C4-2B (cell line): ENCODE measurements at regions not wholly inside any gene's neighbourhood (a gene's known extent, or its start where the extent isn't known, plus 50 kb on each side); places are given as distances from the start of the nearest gene placed in this dataset.

Source experiments
- H3K27ac ChIP-seq: fragments of 450-650 bp; 2 replicates; pipeline ENCODE4 v1.5.1; 2017
- CTCF ChIP-seq: fragments of 450-650 bp; conservative IDR thresholded peaks from 2 replicates; pipeline ENCODE4 v1.5.1; 2017; ENCODE audit warnings: mild to moderate bottlenecking
- ZFX ChIP-seq: fragments of 450-650 bp; IDR thresholded peaks from 2 replicates; pipeline ENCODE4 v1.6.1; 2017

GRCh38 chr13:76043874-76044273 lies 407.7 kb downstream of the LMO7 start:
- TF ChIP-seq CTCF = no peak
- no peak for TF ChIP-seq ZFX
- no peak overlapping the region for H3K27ac ChIP-seq

GRCh38 chr13:76038920-76039716 lies 403.0 kb downstream of the LMO7 start:
- H3K27ac ChIP-seq = no peak overlapping the region
- no peak for TF ChIP-seq ZFX
- TF ChIP-seq CTCF = no peak; the same call in 1 of the 2 replicates

GRCh38 chr13:76036176-76036575 lies 400.0 kb downstream of the LMO7 start:
- TF ChIP-seq CTCF = no peak
- no peak for TF ChIP-seq ZFX
- H3K27ac ChIP-seq = no peak overlapping the region

- TF ChIP-seq CTCF = no peak
- no peak for TF ChIP-seq ZFX
- H3K27ac ChIP-seq = no peak overlapping the region
Observed at GRCh38 chr13:76035711-76036110, 399.6 kb downstream of the LMO7 start.

- TF ChIP-seq CTCF (no peak), ZFX (no peak)
- no peak overlapping the region for H3K27ac ChIP-seq
Observed at GRCh38 chr13:76029706-76030105, 393.6 kb downstream of the LMO7 start.

- H3K27ac ChIP-seq = no peak overlapping the region
- TF ChIP-seq ZFX (no peak), CTCF (no peak)
Observed at GRCh38 chr13:76029088-76029487, 393.0 kb downstream of the LMO7 start.

- TF ChIP-seq ZFX = no peak
- TF ChIP-seq CTCF = no peak
- no peak overlapping the region for H3K27ac ChIP-seq
Observed at GRCh38 chr13:76027131-76027530, 391.0 kb downstream of the LMO7 start.
